ENCODE measurements at regions not wholly inside any gene's neighbourhood (a gene's known extent, or its start where the extent isn't known, plus 50 kb on each side); places are given as distances from the start of the nearest gene placed in this dataset.

DNA sequence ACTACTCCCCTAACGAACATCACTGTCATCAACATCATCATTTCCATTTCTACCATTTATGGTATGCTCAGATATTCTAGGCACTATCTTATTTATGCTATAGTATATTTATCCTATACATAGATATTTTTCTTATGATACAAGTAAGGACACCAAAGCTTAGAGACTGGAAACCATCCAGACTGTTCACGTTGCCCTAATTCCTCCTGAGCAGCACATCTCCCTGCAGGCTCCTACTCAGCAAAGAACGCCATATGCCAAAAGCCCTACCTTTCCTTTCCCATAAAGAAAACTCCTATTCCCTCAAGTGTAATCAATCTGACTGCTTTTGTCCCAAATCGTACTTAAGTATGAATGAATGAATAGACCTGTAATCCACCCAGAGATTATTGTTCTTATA is 247.0 kb downstream of the PRELID2 start:
- Histone ChIP-seq H3K27ac (no peak overlapping the region), H3K36me3 (no peaks in the 10 kb centered on the region), H3K27me3 (no peaks in the 10 kb centered on the region), H3K4me1 (peaks cover 0 to 15% (median 0%) of the 10 kb centered on the region in 3 donors), H3K4me3 (no peak overlapping the region), H3K9me3 (peaks cover 0 to 7% (median 0%) of the 10 kb centered on the region in 3 donors)
- no peak for DNase-seq
- WGBS, 2 donors, result 30 to 45% methylated on average over 4 of the region's 4 CpGs
- TF ChIP-seq, protein P1, sequence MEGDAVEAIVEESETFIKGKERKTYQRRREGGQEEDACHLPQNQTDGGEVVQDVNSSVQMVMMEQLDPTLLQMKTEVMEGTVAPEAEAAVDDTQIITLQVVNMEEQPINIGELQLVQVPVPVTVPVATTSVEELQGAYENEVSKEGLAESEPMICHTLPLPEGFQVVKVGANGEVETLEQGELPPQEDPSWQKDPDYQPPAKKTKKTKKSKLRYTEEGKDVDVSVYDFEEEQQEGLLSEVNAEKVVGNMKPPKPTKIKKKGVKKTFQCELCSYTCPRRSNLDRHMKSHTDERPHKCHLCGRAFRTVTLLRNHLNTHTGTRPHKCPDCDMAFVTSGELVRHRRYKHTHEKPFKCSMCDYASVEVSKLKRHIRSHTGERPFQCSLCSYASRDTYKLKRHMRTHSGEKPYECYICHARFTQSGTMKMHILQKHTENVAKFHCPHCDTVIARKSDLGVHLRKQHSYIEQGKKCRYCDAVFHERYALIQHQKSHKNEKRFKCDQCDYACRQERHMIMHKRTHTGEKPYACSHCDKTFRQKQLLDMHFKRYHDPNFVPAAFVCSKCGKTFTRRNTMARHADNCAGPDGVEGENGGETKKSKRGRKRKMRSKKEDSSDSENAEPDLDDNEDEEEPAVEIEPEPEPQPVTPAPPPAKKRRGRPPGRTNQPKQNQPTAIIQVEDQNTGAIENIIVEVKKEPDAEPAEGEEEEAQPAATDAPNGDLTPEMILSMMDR (IDR thresholded peaks at IDR 0.05), result no peak
- TF ChIP-seq POLR2A (IDR thresholded peaks at IDR 0.05), result no peak
- intact Hi-C loops (cut with DNase I), result no loop called here

DNA sequence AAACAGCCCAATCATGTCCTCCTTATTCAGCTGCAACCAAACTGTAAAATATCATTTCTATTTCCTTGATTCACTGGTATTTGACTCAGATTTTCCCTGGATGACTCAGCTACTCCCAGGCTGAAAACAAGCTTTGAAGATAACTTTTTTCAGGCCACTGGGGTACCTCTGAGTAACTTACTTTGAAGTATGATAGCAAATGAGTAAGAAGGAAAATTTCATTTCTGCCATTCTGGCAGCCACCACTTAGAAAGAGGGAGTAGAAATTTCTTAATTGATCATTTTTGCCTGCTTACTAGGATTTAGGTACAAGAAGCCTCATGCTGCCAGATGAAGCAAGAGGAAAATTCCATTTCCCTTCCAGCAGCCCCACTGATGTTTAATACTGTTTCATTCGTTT is 247.4 kb downstream of the PRELID2 start:
- TF ChIP-seq, protein P1 (IDR thresholded peaks at IDR 0.05), result no peak
- TF ChIP-seq POLR2A (IDR thresholded peaks at IDR 0.05), result no peak
- Histone ChIP-seq H3K4me3 (no peak overlapping the region), H3K4me1 (peaks cover 0 to 15% (median 0%) of the 10 kb centered on the region in 3 donors), H3K27me3 (no peaks in the 10 kb centered on the region), H3K36me3 (no peaks in the 10 kb centered on the region), H3K9me3 (peaks cover 0 to 7% (median 0%) of the 10 kb centered on the region in 3 donors), H3K27ac (no peak overlapping the region)
- DNase-seq, result no peak
- intact Hi-C loops (cut with DNase I), result no loop called here
- 20 to 28% methylated on average over 1 of the region's 1 CpG for WGBS, 2 donors

DNA sequence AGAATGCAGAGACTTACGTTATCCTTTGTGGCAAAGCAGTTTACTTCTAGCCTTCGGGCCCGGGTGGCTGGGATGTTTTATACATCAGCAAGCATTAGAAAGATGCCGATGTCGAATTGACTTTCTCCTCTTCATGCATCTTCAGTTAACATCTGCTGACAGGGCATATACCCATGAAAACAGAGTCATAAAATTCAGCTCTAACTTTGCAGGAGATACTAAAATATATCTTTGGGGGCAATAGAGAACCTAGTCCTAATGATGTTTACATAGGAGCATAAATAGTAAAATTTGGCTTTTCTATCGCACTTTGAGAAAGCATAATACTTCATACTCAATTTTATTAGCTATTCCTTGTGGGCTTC is 247.9 kb downstream of the PRELID2 start:
- TF ChIP-seq, protein P1 (IDR thresholded peaks at IDR 0.05), result no peak
- TF ChIP-seq POLR2A (IDR thresholded peaks at IDR 0.05), result no peak
- intact Hi-C loops (cut with DNase I), result no loop called here
- Histone ChIP-seq H3K4me1 (peaks cover 0 to 15% (median 0%) of the 10 kb centered on the region in 3 donors), H3K27me3 (no peaks in the 10 kb centered on the region), H3K4me3 (no peak overlapping the region), H3K27ac (no peak overlapping the region), H3K9me3 (peaks cover 0 to 7% (median 0%) of the 10 kb centered on the region in 3 donors), H3K36me3 (no peaks in the 10 kb centered on the region)
- 88% methylated on average over 6 of the region's 6 CpGs for whole genome bisulfite sequencing, 2 donors
- DNase-seq, result no peak

DNA sequence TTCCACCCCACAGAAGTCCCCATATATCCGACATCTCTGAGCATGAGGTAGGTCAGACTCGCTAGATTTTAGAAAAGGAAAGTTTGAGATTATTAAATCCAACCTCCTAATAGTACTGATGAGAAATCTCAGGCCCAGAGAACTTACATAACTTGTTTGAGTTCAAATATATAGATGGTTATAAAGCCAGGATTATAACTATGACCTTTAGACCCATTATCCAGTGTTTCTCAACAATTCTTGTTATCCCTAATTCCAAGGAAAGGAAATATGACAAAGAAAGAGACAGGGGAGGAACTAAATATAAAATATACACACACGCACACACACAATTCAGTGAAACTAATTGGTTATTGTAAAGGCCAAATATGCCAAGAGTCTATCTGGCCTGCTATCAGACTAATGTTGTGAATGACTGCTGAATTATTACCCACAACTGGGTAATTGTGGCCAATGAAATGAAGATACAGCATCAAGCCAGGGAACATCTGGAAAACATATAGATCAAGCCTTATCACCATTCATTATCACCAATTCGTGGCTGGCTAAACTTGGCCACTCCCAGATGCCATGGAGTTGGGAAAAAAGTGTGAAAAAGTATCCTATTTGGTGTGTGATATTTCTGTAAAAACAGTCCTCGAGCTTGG is 248.4 kb downstream of the PRELID2 start:
- 73 to 81% methylated on average over 5 of the region's 5 CpGs for WGBS, 2 donors
- H3K4me1 ChIP-seq, result peaks cover 0 to 15% (median 0%) of the 10 kb centered on the region in 3 donors
- no peaks in the 10 kb centered on the region for H3K36me3 ChIP-seq
- no peak for TF ChIP-seq POLR2A (IDR thresholded peaks at IDR 0.05)
- TF ChIP-seq, protein P1 (IDR thresholded peaks at IDR 0.05), result no peak
- peaks cover 0 to 7% (median 0%) of the 10 kb centered on the region in 3 donors for H3K9me3 ChIP-seq
- H3K27me3 ChIP-seq, result no peaks in the 10 kb centered on the region
- DNase-seq, result no peak
- H3K27ac ChIP-seq, result no peak overlapping the region
- H3K4me3 ChIP-seq, result no peak overlapping the region
- intact Hi-C loops (cut with DNase I), result no loop called here

DNA sequence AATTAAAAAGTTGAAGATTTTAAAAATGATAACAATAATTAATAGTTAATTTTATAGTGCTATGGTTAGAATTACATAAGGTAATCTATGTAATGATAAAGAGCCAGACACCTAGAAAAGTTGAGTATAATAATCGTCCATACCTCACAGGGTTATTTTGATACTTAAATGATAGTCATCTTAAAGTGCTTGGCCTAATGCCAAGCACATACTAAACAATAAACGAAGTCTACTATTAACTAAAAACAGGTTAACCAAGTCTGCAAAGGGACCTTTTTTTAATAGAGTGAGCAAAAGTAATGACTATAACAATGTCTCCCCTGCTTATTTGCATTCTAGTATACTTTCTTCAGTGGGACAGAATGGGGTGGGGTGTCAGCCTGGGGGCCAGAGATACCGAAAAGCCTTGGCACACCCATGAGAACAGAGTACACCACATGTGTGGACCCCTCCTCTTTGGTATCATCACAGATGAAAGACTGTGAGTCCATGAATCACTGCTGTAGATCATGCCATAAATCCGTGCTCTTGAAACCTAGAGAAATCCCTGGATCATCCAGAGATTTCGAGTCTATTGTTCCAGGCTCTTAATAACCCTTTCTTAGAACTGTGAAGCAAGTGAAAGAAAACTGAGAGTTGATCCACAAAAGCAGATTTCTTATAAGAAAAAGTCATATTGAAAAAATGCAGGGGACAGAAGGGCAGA is 249.5 kb downstream of the PRELID2 start:
- H3K36me3 ChIP-seq, result no peaks in the 10 kb centered on the region
- H3K9me3 ChIP-seq, result peaks cover 0 to 7% (median 0%) of the 10 kb centered on the region in 3 donors
- WGBS, 2 donors, result 52 to 65% methylated on average over 5 of the region's 5 CpGs
- H3K27ac ChIP-seq, result no peak overlapping the region
- H3K27me3 ChIP-seq, result no peaks in the 10 kb centered on the region
- TF ChIP-seq POLR2A (IDR thresholded peaks at IDR 0.05), result no peak
- TF ChIP-seq, protein P1 (IDR thresholded peaks at IDR 0.05), result no peak
- intact Hi-C loops (cut with DNase I), result no loop called here
- no peak for DNase-seq
- H3K4me1 ChIP-seq, result peaks cover 0 to 15% (median 0%) of the 10 kb centered on the region in 3 donors
- H3K4me3 ChIP-seq, result no peak overlapping the region

Measured in esophagus squamous epithelium (tissue), 5 donors.